ENCODE measurements at regions not wholly inside any gene's neighbourhood (a gene's known extent, or its start where the extent isn't known, plus 50 kb on each side); places are given as distances from the start of the nearest gene placed in this dataset.

DNA sequence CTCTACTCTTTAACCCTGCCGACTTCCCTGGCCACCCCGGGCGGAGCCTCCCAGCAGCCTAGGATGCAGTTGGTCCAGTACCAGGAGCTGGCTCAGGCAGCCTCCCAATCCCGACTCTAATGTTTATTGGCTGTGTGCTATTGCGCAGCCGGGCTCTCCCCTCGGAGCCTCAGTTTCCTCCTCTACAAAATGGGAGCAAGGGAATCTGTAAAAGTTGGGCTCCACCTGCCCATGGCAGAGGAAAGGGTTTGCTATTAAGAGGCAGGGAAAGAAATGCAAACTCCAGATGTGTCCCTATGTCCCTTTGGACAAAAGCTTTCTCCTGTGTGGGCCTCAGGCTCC is 140.8 kb upstream of the PJA1 start:
- no peak for DNase-seq (ENCODE audit: low read depth in 1 of 2, low spot score in 1 of 2)

DNA sequence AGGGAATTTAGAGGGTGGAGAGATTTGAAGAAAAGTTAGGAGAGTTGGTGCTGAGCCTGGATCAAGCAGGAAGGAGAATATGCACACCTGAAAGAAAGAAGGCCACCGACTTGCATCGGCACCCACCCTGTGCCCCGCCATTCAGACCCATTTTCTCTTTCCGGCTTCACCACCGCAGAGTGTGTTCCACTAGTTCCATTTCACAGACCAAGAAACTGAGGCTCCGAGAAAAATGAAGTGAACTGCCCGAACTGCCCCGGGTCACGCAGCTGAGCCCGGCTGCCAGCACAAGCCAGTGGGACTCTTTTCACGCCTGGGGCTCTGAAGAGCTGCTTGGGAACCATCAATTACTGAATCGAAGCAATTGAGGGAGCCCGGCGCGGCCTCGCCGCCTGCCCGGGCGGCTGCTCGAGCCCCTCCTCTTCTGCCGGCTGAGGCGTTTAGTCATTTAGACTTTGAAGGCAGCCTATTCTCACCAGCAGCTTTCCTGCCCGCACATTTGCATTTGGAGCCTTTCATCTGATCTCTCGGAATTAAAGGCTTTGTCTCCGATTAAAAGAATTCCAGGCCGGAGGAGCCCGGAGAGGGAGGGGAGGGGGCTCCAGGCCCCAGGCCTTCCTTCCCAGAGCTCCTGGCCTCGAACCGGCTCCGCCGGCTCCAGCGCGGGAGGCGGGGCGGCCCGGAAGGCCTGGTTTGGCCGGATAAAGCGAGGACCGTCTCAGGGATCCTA is 140.2 kb upstream of the PJA1 start:
- DNase-seq (ENCODE audit: low read depth in 1 of 2, low spot score in 1 of 2): no peak

DNA sequence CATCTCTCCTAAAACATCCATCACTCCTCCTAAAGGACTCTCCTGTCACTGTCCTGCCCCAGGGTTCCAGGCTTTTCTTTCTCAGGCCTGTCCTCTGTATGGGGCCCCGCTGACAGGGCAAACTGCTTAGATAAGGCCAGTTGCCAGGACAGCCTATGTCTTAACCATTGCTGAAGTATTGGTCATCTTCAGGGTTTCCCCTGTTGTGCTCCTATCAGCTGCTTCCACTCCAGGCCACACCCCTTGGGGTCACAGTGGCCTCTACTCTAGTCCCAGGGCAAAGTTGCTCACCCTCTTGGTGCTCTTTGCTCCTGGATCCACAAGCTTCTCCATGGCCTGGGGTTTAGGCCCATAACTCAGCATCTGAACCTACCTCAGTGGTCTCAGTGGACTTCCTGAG is 138.0 kb upstream of the PJA1 start:
- no peak for DNase-seq (ENCODE audit: low read depth in 1 of 2, low spot score in 1 of 2)

DNA sequence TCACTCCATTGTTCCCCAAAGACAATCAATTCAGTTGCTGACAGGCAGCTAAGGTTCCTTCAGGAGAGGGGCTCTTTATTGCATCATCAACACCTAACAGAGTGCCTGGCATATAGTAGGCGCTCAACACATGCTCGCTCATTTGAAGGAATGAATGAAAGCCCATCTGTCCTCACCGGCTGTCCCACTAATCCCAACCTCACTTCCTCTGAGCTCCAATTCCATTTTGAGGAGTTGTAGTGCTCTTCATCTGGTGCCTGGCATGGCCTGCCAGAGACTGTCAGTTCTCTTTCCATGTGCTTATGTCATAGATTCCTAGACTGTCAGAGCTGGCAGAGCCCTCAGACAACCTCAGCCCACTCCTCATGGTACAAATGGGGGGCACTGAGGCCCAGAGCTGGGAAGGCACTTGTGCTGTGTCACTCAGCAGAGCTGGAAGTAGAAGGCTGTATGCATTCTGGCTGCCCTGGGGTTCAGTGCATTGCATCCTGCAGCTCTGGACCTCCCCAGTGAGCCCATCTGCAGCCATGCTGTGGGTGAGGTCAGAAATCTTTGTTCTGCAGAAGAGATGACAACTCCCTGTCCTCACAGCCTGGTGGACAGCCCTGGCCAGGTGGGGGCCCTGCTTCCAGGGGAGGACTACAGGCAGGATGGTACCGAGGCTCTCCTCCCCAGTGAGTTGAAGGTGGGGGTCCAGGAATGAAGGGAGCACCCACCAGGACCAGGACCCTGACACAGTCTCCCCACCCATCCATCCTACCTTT is 134.9 kb upstream of the PJA1 start:
- DNase-seq (ENCODE audit: low read depth in 1 of 2, low spot score in 1 of 2): no peak

DNA sequence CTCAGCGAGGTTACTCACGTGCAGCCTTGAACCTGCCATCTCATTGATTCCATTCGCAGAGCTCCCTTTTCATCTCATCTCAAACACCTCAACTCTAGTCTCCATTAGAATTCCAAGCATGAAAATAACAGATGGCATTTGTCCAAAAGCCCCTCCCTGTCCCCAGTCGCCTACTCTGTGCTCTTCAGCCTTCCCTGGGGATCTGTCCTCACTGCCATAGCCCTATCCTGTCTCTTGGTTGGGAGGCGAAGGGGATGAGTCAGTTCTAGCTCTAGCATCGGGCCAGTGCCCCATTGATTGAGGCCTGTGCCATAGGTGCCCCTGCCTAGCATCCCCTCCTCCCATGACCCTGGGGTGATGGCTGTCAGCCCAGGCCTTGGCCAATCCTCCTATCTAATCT is 134.0 kb upstream of the PJA1 start:
- no peak for DNase-seq (ENCODE audit: low read depth in 1 of 2, low spot score in 1 of 2)

DNA sequence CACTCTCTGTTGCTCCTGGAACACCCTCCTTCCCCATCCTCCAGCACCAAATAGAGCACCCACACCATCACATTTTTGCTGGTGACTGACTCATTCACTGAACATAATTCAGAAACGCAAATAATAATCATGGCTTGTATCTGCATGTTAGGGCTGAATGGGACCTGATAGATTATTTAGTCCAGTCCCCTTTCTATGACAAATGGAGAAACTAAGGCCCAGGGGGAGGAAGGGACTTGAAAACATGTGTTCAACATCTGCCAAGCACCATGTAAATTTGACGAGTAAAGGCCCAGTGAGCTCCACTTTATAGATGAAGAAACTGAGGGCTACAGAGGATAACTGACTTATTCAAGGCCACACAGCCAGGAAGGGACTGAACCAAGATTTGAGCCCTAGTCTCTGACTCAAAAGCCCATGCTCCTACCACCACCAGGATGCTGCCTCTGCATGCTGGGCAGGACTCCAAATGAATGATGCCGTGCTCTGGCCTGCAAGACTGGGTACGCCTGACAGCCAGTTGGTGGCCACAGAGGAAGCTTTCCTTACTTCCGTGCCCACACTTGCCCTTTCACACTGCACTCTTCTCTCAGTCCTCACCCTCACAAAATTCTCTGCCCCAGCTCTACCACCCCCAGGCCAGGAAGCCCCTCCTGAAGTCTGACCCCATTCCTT is 133.3 kb upstream of the PJA1 start:
- DNase-seq (ENCODE audit: low read depth in 1 of 2, low spot score in 1 of 2): no peak

DNA sequence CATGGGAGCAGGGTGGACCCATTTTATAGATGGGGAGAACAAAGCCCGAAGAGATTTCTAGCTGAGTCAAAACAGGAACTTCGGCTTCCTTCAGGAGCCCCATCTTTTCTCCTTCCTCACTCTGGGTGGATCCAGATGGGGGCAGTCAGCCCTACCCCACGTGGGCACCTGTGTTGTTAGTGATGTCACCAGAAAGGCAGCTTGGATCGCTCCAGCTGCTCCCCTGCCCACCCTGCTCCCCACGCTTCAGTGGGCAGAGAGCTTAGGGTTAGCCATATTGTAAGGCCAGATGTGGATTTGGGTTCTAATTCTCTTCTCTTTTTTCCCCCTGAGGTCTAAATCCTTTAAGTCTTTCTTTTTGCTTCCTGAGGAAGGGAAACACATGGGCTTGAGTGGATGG is 132.3 kb upstream of the PJA1 start:
- no peak for DNase-seq (ENCODE audit: low read depth in 1 of 2, low spot score in 1 of 2)

DNA sequence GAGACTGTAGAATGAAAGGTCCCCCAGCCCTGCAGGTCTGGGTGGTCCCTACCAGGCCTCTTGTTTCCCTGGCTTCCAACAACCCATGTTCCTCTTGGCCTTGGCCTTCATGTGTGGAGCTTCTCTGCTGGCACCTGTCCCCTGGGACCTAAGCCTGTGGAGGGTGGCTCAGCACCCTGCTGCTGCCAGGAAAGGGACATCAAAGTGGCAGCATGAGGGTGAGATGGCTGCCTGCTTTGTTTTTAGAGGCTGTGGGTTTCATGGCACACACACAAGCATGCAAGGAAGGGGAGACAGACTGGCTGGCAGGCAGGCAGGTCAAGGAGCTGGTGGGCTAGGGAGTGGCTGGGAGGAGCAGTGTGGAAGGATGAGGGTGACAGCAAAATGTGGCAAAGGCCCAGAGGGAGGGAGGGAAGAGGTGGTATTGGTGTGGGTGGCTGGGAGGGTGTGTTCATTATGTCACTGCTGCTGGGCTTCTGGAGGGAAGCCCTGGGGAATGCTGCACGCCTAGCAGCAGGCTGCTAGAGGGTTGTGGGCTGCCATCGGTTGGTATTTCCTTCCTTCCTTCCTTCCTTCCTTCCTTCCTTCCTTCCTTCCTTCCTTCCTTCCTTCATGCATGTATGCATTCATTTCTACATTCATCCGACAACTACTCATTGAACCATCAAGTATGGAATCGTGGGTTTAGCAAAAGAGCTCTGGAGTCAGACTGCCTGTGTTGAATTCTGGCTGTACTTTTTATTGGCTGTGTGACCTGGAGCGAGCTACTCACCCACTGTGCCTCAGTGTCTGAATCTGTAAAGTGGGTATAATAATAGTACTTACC is 128.7 kb upstream of the PJA1 start:
- no peak for DNase-seq (ENCODE audit: low read depth in 1 of 2, low spot score in 1 of 2)

DNA sequence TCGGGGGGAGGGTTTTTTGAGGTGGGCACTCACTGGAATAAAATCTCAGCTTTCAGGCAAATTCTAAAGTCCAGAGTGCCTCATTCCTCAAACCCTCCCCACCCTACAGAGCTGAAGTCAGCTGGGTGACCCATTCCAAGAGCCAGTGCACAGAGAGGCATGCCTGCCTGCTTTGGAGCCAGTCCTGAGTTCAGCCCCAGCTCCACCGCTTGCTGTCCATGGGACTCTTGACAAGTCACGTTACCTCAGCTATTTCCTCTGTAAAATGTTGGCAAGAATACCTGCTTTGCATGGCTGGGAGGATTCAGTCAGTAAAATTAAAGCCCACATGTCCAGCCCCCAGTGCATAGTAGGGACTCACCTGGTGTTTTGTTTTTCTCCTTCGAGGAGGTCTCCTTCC is 125.9 kb upstream of the PJA1 start:
- no peak for DNase-seq (ENCODE audit: low read depth in 1 of 2, low spot score in 1 of 2)

DNA sequence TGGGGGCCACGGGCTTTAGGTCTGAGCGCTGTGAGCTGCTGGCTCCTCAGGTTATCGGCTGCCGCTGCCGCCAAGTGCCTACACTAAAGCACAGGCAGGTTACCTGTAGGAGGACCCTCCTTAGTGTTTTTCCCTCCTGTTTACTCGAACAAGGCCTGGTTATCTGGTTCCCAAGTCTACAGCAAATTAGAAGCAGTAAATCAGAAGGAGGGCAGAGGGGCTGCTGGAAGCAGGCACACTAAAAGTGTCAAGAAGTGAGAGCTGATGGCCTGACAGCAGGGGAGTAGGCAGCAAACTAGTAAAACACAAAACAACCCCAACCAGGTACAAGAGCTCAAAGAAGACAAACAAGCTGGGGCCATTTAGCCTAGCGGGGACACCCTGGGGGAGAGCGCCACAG is 125.0 kb upstream of the PJA1 start:
- DNase-seq (ENCODE audit: low read depth in 1 of 2, low spot score in 1 of 2): no peak

DNA sequence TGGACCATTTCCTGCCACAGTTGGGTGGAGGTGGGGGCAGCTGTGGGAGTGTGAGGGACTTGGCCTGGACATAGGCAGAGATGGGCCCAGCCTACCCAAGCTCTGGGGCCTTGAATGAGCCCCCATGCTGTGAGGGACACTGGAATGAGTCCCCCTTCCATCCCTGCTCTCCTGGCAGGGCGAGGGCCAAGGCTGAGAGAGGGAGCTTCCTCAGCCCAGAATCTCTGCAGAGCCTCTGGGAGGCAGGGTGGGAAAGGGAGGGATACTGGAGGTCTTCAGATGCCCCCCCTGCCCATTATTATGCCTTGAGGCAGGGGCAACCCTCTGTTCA is 124.5 kb upstream of the PJA1 start:
- no peak for DNase-seq (ENCODE audit: low read depth in 1 of 2, low spot score in 1 of 2)

DNA sequence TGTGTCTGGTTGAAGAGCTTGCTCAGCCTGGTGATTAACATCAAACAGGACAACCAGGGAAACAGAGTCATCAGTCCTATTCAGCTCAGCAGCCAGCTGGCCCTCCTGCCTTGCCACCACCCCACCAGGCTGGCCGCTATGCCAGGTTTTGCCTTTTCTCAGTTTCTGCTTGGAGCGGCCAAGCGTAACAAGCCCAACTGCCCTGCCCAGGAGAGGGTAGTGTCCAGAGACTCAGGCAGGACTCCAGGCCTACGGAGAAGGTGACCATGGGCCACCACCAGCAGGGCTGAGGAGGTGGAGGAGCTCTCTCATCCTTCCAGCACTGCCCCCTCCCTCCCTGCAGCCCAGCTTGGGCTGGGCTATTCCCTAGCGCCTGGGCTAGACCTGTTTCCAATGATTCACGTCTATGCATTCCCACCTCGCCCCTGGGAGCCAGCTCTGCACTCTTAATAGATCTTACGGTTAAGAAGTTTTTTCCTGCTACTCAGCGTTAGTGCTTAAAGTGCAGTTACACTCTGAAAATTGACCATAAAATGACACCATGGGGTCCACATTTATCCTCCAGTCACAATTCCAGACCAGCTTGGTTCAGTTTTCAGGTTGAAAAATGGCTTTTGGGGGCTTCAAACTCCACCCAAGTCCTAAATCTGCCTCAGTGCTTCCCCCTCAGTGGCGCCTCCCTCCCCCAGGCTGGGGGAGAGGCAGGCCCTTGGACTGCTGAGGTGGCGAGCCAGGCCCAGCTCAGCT is 124.0 kb upstream of the PJA1 start:
- no peak for DNase-seq (ENCODE audit: low read depth in 1 of 2, low spot score in 1 of 2)

DNA sequence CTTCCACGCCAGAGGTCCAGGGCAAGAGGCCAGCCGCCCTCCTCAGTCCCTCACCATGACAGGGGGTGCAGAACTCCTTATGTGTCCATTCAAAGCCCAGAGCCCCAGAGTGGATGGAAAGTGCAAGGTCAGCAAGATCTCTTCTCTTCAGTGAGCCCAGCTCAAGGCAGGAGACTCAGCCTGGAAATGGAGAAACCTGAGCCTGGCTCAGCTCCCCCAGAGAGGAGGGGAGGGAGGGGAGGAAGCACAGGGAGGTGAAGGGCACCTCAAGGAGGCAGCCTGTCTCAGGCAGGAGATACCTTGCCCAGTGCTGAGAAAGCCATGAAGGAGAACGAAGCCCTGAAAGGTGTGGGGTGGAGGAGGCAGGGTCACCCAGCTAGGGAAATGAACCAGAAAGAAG is 121.8 kb upstream of the PJA1 start:
- no peak for DNase-seq (ENCODE audit: low read depth in 1 of 2, low spot score in 1 of 2)

DNA sequence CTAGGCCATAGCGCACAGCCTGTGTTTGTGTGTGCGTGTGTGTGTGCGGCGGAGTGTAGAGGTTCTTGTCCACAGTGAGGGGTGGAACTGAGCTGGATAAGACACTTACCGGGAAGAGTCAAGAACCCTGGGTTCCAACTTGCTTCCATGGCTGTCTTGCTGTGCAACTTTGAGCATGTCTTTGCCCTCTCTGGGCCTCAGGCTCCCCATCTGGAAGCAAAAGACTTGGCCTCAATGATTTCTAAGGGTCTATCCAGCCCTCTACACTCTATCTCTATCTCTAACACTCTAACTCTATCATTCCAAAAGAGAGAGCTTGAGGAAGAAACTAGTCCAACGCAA is 121.3 kb upstream of the PJA1 start:
- DNase-seq (ENCODE audit: low read depth in 1 of 2, low spot score in 1 of 2): no peak

DNA sequence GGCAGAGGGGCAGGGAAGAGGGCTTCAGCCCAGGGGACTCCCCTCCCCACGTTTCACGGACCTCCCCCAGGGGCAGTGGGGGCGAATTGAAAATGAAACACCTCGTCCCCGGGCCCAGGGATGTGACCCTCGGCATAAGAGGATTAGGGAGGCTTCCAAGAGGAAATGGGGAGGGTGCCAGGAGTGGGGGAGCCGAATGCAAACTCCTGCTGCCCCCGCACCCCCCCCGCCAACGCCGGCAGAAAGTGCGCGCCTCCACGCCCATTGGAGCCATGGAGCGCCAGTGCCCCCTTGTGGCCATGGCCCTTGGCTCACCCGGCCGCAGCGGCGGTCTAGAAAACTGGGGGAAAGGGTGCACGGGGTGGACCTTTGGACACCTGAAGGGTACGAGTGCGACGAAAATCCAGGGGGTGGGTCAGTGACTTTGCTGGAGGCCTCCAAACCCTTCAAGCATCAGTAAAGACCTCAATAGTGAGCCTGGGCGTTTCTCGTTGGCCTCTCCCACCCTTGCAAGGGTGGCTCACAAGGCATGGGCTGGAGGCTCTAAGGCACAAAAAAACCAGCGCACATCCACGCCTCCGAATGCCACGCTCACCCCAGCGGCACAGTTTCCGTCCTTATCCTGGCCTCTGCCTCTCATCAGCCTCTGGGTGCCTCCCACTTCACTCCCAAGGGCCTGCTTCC is 120.8 kb upstream of the PJA1 start:
- DNase-seq (ENCODE audit: low read depth in 1 of 2, low spot score in 1 of 2): peak; percentile 3 to 20

DNA sequence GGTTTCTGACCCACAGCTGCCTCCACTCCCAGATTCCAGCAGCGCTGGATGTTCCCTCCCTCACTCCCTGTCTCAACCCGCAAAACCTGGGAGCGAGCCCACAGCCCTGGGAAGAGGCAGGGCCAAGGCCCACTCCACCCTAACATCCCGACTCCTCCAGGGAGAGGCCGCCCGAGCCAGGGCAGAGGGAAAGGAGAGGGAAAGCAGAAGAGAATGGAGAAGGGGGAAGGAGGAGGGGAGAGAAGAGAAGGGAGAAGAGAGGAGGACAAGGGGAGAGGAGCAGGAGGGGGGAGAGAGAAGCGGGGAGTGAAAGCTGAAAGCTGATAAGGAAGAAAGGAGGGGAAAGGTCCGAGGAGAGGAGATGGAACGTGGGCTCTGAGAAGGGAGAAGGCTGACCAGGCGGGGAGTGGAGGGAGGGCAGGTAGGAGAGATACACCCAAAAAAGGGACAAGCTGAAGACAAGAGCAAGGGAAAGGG is 120.2 kb upstream of the PJA1 start:
- DNase-seq (ENCODE audit: low read depth in 1 of 2, low spot score in 1 of 2): no peak

DNA sequence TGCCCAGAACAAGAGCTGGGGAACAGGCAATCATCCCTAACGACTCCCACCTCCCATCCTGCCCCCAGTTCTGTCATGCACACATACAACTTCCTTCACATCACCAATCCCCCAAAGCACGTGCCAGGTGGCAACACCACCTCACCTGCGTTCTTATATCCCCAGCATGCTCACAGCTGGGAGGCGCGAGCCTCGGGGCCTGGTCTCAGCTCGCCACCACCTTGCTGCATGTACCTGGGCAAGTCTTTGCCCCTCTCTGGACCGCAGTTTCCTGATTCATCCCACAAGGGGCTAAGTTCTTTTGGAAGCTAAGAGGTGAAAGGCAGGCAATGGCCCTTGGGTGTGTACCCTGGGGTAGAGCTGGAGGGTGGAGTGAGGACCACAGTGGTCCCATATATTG is 119.2 kb upstream of the PJA1 start:
- DNase-seq (ENCODE audit: low read depth in 1 of 2, low spot score in 1 of 2): no peak

DNA sequence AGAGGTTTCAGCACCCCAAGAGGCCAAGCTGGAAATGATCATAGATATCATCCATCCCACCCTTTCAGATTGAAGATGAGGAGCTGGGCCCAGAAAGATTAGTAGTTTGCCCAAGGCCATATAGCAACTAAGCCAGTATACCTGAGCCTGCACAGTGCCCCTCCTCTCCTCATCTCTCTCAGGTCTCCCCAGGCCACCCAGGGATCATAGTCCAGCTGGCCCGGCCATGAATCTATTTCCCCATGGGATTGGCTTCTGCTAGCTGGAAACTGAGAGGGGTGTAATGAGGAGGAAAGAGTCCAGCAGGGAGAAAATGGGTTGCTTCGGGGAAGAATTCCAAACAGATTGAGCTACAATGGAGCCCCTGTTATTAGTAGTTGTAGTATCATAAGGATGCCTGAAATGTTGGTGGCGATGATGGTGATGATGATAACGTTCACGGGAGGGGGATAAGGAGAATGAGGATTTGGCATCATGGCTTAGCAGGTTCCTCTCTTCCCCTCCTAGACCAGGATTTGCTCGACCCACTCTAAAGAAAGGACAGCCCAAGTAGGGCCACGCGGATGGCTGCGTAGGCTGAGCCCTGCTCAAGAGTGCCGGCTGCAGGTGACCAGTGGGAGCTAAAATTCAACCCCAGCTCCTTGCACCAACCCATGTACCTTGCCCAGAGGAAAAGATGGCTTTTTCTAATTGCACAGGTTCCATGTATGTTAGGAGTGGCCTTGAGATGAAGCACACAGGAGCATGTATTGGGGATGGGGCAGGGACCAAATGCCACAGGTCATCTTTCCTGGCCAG is 117.8 kb upstream of the PJA1 start:
- DNase-seq (ENCODE audit: low read depth in 1 of 2, low spot score in 1 of 2): no peak

DNA sequence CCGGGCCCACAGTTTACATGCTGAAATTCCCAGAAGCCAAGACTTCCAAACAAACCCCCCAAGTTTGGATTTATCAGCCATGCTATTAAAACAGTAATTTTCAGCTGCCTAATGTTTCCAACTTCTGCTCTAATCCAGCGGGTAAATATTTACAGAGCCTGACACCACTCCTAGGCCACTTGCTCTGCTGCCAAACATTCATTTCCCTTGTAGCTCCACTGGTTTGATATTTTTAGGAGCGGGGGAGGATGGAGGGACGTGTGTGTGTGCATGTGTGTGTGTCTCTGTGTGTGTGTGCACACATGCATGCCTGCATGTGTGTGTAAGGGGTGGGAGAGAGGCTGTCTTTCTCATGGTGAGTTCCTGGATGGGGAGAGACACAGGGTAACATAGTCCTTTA is 115.7 kb upstream of the PJA1 start:
- no peak for DNase-seq (ENCODE audit: low read depth in 1 of 2, low spot score in 1 of 2)

DNA sequence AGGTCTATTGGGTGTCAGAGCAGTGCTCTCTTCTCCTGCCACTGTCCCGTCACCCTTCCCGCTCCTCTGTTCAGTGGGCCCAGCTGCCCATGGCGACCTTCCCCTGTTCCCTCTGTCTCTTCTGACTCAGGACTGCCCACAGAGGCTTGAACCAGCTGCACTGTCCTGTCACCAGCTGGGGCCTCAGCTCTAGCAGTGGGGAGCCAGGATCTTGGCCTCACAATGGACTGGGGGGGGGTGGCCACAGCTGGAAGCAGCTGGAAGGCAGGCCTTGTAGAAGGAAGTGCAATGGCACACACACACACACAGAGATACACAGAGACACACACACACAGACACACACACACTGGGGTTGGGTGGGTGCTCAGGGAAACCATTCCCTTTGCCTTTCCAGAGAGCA is 114.0 kb upstream of the PJA1 start:
- no peak for DNase-seq (ENCODE audit: low read depth in 1 of 2, low spot score in 1 of 2)

All from activated CD4-positive, alpha-beta T cell treated with anti-CD3 and anti-CD28 coated beads, Interleukin-2, amount 50 U/mL, for 24 hours (primary cell).